ENCODE measurements at regions not wholly inside any gene's neighbourhood (a gene's known extent, or its start where the extent isn't known, plus 50 kb on each side); places are given as distances from the start of the nearest gene placed in this dataset.
A peak's percentile ranks its signal among the peaks of the same experiment; 100 is the strongest.
"Not testable (repeated sequence)": the region's sequence is repeated elsewhere in the genome, so short reads cannot be mapped to it uniquely, and the experiment has no call there.

DNA sequence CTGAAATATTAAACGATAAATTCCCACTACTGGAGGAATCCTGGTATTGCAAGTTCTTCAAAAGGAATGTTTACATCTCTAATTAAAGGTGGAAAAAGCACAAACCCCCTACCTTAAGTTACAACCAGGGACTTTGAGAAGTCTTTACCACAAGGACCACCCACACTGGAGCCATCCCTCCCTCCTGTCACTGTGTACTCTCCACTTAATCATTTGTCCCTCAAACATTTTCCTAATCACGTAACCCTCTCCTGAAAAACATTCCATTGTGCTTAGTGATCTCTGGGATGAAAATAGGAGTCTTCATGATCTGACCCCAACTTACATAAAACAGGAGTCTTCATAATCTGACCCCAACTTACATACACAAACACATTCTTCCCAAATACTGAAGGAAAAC is 85.7 kb downstream of the SUCLG1 start:
- DNase-seq (ENCODE audit: low spot score) = no peak

DNA sequence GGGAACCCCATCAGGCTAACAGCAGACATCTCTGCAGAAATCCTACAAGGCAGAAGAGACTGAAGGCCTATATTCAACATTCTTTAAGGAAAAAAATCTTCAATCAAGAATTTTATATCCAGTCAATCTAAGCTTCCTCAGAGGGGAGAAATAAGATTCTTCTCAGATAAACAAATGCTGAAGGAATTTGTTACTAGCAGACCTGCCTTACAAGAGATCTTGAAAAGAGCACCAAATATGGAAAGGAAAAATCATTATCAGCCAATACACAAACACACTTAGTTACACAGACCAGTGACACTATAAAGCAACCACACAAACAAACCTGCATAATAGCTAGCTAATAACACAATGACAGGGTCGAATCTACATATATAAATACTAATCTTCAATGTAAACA is 96.5 kb downstream of the SUCLG1 start:
- no peak for DNase-seq (ENCODE audit: low spot score)

DNA sequence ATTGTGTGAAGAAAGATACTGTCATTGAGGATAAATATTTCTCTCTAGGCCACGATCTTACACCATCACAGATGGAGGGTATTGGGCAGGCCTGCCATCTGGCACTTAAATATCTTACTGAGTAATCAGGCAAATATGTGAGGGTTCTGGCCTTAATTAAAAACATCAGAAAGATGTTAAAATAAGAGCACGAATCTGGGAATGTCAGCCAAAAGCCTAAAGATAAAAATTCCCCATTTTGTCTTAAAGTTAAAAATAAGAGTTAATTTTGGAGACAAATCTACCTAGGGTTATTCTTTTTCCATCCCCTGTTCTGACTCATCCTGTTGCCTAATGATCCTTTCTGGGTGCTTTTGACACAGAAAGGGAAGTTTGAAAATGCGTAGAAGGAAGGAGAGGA is 121.0 kb downstream of the SUCLG1 start:
- DNase-seq (ENCODE audit: low spot score) = peak; percentile 9

DNA sequence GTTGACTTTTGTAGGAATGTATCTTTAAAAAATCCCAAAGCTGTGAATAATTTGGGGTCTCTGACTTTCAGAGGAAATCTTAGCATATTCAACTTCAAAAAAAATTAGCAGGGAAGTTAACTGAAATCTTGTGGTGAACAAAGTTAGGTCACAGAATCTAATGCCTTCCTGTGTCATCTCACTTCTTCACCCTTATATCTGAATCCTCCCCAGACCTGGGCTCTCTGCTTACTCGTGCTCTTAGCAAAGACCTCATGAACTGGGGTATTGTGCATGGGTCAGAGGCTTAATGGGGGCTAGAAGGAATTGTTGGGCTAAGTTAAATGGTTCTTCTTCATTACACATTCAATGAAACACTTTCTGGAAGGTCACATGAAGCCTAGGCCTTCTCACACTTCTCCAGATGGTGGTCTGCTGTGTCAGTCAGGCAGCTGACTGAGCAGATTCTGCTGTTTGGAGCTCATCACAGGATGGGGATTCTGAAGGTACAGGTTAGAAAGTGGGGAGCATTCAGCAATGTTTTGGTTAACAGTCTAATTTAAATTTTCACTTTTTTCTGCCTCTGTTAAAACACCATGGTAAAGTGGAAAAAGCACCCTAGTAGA is 131.3 kb downstream of the SUCLG1 start:
- DNase-seq (ENCODE audit: low spot score) = no peak

DNA sequence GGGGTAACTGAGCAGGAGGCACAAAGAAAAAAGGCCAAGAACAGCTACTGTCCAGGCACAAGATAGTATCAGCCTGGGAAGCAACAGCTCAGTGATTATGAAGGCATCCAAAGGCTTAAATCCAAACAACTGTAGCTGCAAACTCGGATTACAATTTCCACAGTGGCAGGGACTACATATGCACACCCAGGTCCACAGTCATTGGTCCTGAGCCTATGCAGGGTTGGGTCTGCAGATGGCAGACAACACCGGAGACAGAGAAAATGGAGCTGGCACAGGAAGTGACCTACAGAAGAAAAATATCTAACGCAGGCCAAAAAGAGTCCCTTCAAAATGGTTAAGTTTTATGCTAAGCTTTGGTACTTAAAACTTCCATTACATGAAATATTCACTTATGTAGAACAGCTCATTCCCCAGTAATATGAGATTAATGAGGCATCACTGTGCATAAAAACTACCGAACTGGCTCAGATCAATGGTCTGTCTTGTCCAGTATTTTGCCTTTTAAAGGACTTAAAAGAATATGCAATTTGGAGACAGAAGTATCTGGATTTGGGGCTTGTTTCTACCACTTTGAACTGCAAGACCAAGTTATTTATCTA is 132.1 kb downstream of the SUCLG1 start:
- DNase-seq (ENCODE audit: low spot score) = no peak

DNA sequence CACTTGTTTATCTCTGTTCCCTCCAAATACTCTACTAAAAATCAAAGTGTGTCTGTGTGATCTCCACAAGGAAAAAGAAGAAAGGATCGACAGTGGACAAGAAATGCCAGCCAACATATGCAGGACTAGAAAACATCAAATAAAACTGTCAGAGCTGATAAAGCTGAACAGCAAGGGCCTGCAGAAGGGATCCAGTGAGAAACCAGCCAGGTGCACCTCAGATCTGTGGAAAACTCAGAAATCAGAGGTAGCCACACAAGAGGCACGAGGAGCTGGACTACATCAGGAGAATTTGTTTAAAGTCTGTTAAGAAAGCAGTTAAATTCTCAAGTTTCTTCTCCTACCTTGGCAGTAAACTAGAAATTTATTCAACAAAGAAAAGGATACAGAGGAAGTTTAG is 135.2 kb downstream of the SUCLG1 start:
- DNase-seq (ENCODE audit: low spot score) = no peak

DNA sequence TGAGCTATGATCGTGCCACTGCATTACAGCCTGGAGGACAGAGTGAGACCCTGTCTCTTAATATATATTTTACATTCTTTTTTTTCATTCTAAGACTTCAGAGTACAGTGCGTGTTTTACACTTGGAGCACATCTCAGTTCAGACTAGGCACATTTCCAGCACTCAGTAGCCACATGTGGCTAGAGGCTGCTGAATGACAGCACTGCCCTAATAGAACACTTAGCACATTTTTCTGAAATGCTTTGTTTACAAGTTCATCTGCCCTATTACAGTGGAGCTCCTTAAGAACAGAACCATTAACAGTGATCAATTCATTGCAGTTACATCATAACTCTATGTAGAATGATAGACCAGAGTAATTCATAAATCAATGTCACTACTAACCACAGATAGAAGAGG is 138.1 kb downstream of the SUCLG1 start:
- DNase-seq (ENCODE audit: low spot score) = no peak

DNA sequence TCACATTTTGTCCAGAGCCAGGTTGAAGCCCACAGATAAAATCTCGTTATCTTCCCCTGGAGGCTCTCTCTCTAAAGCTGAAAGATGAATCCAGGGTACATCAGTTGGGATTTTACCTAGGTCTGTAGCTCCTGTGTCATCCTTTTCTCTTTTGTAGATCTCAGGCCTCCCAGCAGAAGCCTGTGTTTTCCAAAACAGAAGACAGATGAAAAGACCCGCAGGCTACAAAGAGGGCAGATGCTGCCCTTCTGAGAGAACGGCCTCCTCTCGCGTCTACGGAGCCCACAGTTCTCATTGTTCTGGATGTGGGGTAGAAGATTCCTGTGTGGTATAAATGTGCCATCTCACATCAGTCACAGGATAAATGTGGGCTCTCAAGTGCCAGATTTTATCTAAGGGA is 139.5 kb downstream of the SUCLG1 start:
- DNase-seq (ENCODE audit: low spot score) = no peak

DNA sequence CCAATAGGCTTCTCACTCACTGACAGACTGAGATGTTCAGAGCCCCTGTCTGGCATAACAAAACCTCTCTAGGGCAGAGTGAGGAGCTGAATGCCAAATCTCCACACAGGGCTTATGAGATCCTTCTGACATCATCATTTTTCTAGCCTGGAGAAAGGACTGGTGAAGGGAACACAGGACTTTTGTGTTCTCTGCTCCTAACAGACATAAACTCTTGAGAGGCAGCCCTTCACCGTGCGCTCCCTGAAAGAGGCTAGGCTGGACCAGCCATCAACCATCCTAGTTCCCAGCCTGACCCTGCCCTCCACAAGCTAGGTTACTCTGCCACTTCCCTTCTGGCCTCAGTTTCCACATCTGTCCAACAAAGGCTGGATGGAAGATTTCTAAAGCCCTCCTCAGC is 141.9 kb downstream of the SUCLG1 start:
- no peak for DNase-seq (ENCODE audit: low spot score)

DNA sequence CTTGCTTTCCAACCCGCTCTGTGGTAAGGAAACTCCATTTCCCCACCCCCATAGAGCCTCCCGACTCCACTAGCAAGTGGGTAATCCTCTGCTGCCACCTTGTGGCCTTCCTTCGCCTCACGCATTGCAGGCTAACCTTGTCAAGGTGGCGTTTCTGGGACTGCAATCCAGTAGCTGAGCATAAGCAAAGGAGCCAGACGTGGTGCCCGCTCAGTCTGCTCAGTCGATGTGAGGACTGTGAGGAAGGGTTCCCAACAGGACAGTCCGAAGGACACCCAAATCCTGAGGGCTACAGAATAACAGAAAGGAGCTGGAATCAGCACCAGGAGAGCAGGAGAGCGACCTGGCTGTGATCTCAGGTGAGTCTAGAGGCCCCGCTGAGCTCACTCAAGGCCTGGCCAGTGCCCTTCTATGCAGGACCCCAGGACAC is 144.2 kb downstream of the SUCLG1 start:
- DNase-seq (ENCODE audit: low spot score) = peak; percentile 75

DNA sequence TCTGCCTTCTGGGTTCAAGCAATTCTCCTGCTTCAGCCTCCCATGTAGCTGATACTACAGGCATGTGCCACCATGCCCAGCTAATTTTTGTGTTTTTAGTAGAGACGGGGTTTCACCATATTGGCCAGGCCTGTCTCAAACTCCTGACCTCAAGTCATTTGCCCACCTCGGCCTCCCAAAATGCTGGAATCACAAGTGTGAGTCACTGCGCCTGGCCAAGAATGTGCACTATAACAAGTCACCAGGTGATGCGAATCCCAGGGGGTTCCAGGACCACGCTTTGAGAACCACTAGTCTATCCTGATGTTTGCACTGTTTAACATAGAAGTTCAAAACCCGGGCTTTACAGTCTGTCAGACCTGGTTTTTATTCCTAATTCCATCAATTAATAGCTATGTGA is 144.8 kb downstream of the SUCLG1 start:
- no peak for DNase-seq (ENCODE audit: low spot score)

DNA sequence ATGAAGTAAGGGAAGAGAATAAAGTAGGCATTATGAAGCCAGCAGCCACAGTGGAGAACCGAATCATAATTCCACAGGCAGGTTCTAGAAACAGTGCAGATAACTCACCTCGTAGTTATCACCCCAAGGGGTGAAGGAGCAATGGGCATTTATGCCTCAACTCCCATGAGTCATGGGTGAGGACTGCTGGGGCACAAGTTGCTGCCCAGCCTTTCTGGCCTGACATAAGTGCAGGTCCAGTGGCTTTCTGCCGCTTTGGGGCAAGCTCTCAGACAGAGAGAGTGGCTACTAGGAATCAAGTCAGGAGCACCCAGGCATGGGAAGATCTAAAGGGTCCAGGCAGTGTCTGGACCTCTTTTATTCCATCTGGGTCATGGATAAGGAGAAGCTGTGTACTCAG is 149.8 kb downstream of the SUCLG1 start:
- no peak for DNase-seq (ENCODE audit: low spot score)

DNA sequence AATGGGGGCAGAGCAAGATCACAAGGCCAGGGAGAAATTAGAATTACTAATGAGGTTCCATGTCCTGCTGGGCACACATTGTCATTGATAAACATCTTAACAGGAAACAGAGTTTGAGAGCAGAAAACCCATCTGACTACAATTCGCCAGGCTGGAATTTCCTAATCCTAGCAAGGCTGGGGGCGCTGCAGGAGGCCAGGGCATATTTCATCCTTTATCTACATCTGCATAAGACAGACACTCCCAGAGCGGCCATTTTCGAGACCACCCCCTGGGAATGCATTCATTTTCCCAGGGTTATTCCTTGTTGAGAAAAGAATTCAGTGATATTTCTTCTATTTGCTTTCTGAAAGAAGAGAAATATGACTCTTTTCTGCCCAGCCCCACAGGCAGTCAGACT is 152.7 kb downstream of the SUCLG1 start:
- DNase-seq (ENCODE audit: low spot score) = no peak

DNA sequence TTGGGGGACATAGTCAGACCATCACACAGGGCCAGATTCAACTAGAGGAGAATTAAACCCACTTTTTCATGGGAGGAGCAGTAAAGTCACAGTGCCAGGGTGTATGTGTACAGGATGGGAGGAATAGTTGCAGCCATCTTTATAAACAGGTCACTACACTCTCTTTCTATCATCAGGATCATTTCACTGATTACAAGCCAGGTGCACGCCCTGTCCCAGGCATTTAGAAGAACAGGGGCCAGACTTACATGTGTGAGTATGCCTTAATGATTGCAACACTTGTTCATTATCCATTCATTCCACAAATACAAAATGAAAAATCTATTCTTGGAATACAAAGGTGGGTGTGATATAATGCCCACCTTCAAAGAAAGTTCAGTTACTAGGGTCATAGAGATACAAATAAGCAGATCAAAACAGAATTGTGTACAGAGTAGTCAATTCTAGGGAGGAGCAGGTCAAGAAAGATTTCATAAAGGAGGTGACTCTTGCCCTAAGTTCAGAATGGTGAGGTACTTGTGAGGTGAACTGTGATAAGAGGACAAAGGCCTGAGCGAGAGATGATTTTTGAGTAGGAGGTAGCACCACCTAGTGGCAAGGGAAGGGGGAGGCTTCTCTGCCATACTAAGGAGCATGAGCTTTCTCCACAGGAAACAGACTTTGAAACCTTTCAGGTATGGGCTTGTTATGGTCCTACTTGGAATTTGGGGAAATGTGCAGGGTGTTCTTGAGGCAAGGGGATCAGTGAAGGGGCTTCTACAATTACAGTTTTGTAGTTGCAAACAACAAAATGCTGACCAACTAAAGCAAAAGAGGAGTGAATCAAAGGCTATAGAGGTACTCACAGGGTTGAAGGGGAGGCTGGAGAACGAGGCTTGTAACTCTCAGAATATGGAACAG is 156.3 kb downstream of the SUCLG1 start:
- DNase-seq (ENCODE audit: low spot score) = peak; percentile 70

DNA sequence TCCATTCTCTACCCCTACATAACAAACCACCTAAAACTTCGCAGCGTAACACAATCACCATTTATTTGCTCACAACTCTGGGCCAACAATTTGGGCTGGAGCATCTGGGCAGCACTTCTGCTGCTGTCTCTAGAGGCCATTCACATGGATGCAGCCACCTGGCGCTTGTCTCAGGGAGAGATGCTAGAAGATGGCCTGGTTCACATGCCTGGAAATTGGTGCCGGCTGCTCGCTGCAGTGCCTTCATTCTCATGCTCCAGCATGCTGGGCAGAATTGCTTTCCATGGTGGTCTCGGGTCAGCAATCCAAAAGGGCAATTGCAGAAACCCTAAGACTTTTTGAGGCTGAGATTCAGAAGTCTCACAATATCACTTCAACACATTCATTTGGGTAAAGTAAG is 157.4 kb downstream of the SUCLG1 start:
- no peak for DNase-seq (ENCODE audit: low spot score)

DNA sequence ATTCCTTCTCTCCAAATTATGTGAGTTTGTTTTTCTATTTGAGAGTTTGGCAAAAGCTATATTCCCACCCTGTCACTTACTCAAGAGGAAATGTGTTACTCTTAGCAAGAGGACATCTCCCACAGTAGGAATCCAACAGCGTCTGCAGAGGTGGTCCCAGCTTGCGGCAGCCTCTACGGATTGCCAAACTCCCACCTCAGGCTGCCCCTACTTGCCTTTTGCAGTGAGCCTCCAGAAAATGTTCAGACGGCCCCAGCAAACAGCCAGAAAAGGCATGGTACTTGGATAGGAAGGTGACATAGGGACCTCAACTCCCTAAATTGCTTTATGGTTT is 158.4 kb downstream of the SUCLG1 start:
- no peak for DNase-seq (ENCODE audit: low spot score)

DNA sequence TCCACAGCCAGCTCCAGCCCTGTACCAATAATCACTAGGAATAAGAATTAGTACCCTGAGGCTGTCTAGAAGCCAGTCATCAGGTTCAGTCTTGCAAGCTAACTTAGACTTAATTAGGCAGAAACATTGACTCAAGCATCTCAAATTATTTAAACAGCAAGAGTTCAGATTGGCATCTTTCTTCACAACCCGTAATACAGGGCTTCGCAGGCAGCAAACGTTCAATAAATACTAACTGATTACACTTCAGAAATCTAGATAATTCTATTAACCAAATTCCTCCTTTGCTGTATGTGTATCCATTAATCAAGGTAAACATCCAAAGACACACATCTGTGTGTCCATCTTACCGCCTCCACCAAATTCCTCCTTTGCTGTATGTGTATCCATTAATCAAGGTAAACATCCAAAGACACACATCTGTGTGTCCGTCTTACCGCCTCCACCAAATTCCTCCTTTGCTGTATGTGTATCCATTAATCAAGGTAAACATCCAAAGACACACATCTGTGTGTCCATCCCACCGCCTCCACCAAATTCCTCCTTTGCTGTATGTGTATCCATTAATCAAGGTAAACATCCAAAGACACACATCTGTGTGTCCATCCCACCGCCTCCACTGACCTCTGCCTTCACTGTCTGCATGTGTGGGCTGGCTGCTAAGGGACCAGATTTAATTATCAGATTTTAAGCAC is 158.9 kb downstream of the SUCLG1 start:
- not testable (repeated sequence) for DNase-seq (ENCODE audit: low spot score)

DNA sequence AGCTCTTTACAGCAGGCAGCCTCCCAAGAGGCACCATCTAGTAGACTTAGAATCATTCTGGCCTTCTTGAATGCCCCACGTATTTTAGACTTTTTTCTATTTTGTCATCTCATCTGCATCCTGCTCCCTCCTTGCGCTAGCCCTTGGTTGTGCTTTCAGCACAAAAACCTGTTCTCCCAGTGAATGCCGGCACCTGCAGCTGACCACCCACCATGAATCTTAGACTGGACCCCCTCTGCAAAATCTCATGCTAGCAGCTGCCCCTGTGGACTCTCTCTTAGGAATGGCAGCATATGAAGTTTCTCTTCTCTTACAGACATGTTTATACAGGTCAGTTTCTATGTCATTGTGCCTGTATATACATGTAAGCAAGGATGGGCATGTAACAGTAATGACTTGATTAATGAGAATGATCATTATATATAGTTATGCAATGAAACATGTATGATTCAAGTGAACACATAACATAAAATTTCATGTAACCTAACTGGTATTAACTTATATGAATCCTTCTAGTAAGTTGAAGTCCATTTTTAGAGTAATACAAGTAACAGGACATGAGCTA is 159.8 kb downstream of the SUCLG1 start:
- no peak for DNase-seq (ENCODE audit: low spot score)

DNA sequence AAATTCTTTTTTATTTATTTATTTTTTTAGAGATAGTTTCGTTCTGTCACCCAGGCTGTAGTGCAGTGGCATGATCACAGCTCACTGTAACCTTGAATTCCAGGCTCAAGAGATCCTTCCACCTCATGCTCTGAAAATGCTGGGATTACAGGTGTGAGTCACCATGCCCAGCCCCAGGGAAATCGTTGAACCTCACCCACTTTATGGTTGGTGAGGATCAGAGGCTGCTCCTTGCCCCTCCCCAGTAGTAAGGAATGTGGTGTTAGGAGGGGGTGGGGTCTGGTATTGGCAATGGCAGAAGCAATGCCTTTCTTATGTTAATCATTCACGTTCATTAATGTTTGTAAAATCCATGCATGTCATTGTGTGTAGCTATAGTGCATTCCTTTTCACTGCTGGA is 161.9 kb downstream of the SUCLG1 start:
- no peak for DNase-seq (ENCODE audit: low spot score)

DNA sequence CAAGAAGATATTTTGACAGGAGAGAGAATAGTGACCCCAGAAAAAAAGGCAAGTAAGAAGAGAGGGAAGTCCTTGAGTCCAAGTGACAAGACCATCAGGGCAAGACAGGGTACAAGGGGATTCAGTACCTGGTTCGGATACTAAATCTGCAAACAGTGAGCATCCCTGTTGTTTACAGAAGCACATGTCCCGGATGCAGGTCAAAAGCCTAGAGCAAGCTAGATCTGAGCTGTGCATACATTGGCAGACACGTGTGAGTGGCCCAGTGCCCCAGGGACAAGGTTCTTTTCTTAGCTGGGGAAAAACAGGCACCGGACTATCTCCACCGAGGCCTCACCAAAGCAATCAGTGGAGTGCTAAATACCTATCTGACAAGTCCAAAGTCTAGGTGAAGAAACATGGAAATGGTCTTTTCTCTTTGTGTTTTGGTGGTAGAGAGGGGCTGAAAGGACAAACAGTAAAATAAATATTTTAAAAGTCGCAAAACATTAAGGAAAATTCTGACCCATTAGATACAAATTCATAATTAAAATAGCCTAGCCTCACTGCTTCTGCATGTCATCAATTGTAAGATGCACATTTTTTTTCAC is 165.2 kb downstream of the SUCLG1 start:
- no peak for DNase-seq (ENCODE audit: low spot score)

DNA sequence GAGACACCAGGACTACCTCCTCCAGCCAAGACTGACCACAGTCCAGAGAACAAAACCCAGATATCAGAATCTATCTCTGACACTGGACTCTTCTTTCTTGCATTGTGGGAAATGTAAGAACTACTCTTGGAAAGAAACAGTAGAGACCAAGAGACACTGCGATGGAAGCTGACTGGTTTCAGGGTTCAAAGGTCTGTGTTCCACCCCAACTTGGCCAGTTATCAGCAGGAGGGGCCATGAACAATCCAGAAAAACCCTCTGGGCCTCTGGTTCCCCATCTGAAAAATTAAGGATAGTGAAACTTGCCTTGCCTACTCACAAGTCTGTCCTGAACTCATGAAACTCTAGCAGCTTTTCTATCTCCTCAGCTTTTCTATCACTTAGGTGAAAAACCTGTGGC is 166.5 kb downstream of the SUCLG1 start:
- DNase-seq (ENCODE audit: low spot score) = no peak

DNA sequence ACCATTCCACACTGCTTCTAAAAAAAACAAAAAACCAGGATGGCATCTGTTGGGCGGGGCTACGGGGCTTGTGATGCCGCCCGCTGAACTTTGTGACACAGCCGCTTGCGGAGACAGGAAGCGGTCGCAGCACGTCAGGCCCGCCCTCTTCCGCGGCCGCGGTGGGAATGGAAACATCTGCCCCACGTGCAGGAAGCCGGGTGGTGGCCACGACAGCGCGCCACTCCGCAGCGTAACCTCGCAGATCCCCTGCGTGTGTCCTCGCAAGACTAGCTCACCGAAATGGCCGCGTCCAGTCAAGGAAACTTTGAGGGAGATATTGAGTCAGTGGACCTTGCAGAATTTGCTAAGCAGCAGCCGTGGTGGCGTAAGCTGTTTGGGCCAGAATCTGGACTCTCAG is 168.5 kb downstream of the SUCLG1 start:
- no peak for DNase-seq (ENCODE audit: low spot score)

Data from AG08396 (cell line).